ENCODE measurements at regions not wholly inside any gene's neighbourhood (a gene's known extent, or its start where the extent isn't known, plus 50 kb on each side); places are given as distances from the start of the nearest gene placed in this dataset.

- H3K27me3 ChIP-seq (ENCODE audit: control insufficient read depth in 4 of 4, insufficient read depth in 4 of 4, low read length in 3 of 4), result no peaks in the 10 kb centered on the region
- no peaks in the 10 kb centered on the region for H3K36me3 ChIP-seq (ENCODE audit: control insufficient read depth in 4 of 4, insufficient read depth in 3 of 4, low read depth in 1 of 4, low read length in 3 of 4)
- TF ChIP-seq, protein P1, sequence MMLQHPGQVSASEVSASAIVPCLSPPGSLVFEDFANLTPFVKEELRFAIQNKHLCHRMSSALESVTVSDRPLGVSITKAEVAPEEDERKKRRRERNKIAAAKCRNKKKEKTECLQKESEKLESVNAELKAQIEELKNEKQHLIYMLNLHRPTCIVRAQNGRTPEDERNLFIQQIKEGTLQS (IDR thresholded peaks at IDR 0.05), result no peak
- no peak overlapping the region for H3K9ac ChIP-seq (ENCODE audit: low read depth in 1 of 2, low read length in 2 of 2)
- no peaks in the 10 kb centered on the region for H3K4me1 ChIP-seq (ENCODE audit: control insufficient read depth in 4 of 4, insufficient read depth in 4 of 4, low read length in 3 of 4)
- no peak overlapping the region for H3K4me3 ChIP-seq (ENCODE audit: low read depth in 1 of 3, low read length in 3 of 3)
- H3K27ac ChIP-seq (ENCODE audit: low read depth in 1 of 2, low read length in 2 of 2), result no peak overlapping the region
- H3K9me3 ChIP-seq (ENCODE audit: control insufficient read depth in 4 of 4, low read length in 3 of 4), result no peaks in the 10 kb centered on the region
- DNase-seq (ENCODE audit: low spot score), result no peak
These were observed 385.5 kb downstream of the GBE1 start for GRCh38 chr3:81375921-81376320.

GRCh38 chr3:81364411-81364810, 397.0 kb downstream of the GBE1 start:
- DNase-seq (ENCODE audit: low spot score), result no peak
- no peaks in the 10 kb centered on the region for H3K36me3 ChIP-seq (ENCODE audit: control insufficient read depth in 4 of 4, insufficient read depth in 3 of 4, low read depth in 1 of 4, low read length in 3 of 4)
- H3K4me1 ChIP-seq (ENCODE audit: control insufficient read depth in 4 of 4, insufficient read depth in 4 of 4, low read length in 3 of 4), result no peaks in the 10 kb centered on the region
- TF ChIP-seq TAF1 (conservative IDR thresholded peaks at IDR 0.05) (no peak), FOXA1 (IDR thresholded peaks at IDR 0.05) (no peak), YY1 (IDR thresholded peaks at IDR 0.05) (no peak), NR2F2 (IDR thresholded peaks at IDR 0.05) (no peak), GABPA (IDR thresholded peaks at IDR 0.05 in 1 of 2, conservative IDR thresholded peaks at IDR 0.05 in 1 of 2) (no peak), HNF4A (conservative IDR thresholded peaks at IDR 0.05) (no peak), RAD21 (IDR thresholded peaks at IDR 0.05) (no peak), SP1 (IDR thresholded peaks at IDR 0.05) (no peak), FOXA2 (IDR thresholded peaks at IDR 0.05) (no peak), JUND (IDR thresholded peaks at IDR 0.05) (no peak)
- TF ChIP-seq, protein P1 (IDR thresholded peaks at IDR 0.05), result no peak
- TF ChIP-seq, protein P2, sequence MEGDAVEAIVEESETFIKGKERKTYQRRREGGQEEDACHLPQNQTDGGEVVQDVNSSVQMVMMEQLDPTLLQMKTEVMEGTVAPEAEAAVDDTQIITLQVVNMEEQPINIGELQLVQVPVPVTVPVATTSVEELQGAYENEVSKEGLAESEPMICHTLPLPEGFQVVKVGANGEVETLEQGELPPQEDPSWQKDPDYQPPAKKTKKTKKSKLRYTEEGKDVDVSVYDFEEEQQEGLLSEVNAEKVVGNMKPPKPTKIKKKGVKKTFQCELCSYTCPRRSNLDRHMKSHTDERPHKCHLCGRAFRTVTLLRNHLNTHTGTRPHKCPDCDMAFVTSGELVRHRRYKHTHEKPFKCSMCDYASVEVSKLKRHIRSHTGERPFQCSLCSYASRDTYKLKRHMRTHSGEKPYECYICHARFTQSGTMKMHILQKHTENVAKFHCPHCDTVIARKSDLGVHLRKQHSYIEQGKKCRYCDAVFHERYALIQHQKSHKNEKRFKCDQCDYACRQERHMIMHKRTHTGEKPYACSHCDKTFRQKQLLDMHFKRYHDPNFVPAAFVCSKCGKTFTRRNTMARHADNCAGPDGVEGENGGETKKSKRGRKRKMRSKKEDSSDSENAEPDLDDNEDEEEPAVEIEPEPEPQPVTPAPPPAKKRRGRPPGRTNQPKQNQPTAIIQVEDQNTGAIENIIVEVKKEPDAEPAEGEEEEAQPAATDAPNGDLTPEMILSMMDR (IDR thresholded peaks at IDR 0.05; ENCODE audit: low read depth, low read length, missing input control), result no peak
- no peak overlapping the region for H3K27ac ChIP-seq (ENCODE audit: low read depth in 1 of 2, low read length in 2 of 2)
- no peaks in the 10 kb centered on the region for H3K9me3 ChIP-seq (ENCODE audit: control insufficient read depth in 4 of 4, low read length in 3 of 4)
- no peak overlapping the region for H3K4me3 ChIP-seq (ENCODE audit: low read depth in 1 of 3, low read length in 3 of 3)
- no peak overlapping the region for H3K9ac ChIP-seq (ENCODE audit: low read depth in 1 of 2, low read length in 2 of 2)
- no peaks in the 10 kb centered on the region for H3K27me3 ChIP-seq (ENCODE audit: control insufficient read depth in 4 of 4, insufficient read depth in 4 of 4, low read length in 3 of 4)
- WGBS, result 56% methylated on average over 3 of the region's 3 CpGs

DNA sequence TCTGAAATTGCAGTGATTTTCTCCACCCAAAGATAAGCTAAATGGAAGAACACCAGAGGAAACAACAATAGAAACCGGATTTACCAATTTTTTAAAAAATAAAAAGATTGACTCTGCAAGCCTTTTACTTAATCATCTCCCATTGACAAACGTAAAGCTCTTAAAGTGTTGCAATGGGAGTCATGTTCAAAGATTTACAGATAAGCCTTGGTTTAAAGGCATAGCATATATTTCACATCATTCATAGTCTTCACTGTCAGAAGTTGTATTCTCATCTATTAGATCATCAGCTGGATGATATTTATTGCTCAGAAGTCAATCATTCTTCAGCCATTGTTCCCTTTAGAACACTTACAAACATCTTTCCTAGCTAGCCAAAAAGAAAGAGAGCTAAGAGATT, 397.6 kb downstream of the GBE1 start:
- H3K27me3 ChIP-seq (ENCODE audit: control insufficient read depth in 4 of 4, insufficient read depth in 4 of 4, low read length in 3 of 4), result no peaks in the 10 kb centered on the region
- no peak overlapping the region for H3K9ac ChIP-seq (ENCODE audit: low read depth in 1 of 2, low read length in 2 of 2)
- no peaks in the 10 kb centered on the region for H3K9me3 ChIP-seq (ENCODE audit: control insufficient read depth in 4 of 4, low read length in 3 of 4)
- H3K36me3 ChIP-seq (ENCODE audit: control insufficient read depth in 4 of 4, insufficient read depth in 3 of 4, low read depth in 1 of 4, low read length in 3 of 4), result no peaks in the 10 kb centered on the region
- H3K27ac ChIP-seq (ENCODE audit: low read depth in 1 of 2, low read length in 2 of 2), result no peak overlapping the region
- no peaks in the 10 kb centered on the region for H3K4me1 ChIP-seq (ENCODE audit: control insufficient read depth in 4 of 4, insufficient read depth in 4 of 4, low read length in 3 of 4)
- no peak overlapping the region for H3K4me3 ChIP-seq (ENCODE audit: low read depth in 1 of 3, low read length in 3 of 3)
- 46% methylated on average over 2 of the region's 2 CpGs for WGBS
- no peak for DNase-seq (ENCODE audit: low spot score)
- TF ChIP-seq GABPA (IDR thresholded peaks at IDR 0.05 in 1 of 2, conservative IDR thresholded peaks at IDR 0.05 in 1 of 2) (no peak), NR2F2 (IDR thresholded peaks at IDR 0.05) (no peak), YY1 (IDR thresholded peaks at IDR 0.05) (no peak), RAD21 (IDR thresholded peaks at IDR 0.05) (no peak), HNF4G (IDR thresholded peaks at IDR 0.05) (no peak), TAF1 (conservative IDR thresholded peaks at IDR 0.05) (no peak), RXRA (IDR thresholded peaks at IDR 0.05) (no peak), FOXA2 (IDR thresholded peaks at IDR 0.05) (no peak), HNF4A (conservative IDR thresholded peaks at IDR 0.05) (no peak), FOXA1 (IDR thresholded peaks at IDR 0.05) (no peak), EGR1 (IDR thresholded peaks at IDR 0.05; ENCODE audit: low read depth in 2 of 2) (no peak), SP1 (IDR thresholded peaks at IDR 0.05) (no peak)
- TF ChIP-seq, protein P2 (IDR thresholded peaks at IDR 0.05; ENCODE audit: low read depth, low read length, missing input control), result no peak
- TF ChIP-seq, protein P3, sequence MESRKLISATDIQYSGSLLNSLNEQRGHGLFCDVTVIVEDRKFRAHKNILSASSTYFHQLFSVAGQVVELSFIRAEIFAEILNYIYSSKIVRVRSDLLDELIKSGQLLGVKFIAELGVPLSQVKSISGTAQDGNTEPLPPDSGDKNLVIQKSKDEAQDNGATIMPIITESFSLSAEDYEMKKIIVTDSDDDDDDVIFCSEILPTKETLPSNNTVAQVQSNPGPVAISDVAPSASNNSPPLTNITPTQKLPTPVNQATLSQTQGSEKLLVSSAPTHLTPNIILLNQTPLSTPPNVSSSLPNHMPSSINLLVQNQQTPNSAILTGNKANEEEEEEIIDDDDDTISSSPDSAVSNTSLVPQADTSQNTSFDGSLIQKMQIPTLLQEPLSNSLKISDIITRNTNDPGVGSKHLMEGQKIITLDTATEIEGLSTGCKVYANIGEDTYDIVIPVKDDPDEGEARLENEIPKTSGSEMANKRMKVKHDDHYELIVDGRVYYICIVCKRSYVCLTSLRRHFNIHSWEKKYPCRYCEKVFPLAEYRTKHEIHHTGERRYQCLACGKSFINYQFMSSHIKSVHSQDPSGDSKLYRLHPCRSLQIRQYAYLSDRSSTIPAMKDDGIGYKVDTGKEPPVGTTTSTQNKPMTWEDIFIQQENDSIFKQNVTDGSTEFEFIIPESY (IDR thresholded peaks at IDR 0.05), result no peak
- TF ChIP-seq, protein P1 (IDR thresholded peaks at IDR 0.05), result no peak
- TF ChIP-seq, protein P4, sequence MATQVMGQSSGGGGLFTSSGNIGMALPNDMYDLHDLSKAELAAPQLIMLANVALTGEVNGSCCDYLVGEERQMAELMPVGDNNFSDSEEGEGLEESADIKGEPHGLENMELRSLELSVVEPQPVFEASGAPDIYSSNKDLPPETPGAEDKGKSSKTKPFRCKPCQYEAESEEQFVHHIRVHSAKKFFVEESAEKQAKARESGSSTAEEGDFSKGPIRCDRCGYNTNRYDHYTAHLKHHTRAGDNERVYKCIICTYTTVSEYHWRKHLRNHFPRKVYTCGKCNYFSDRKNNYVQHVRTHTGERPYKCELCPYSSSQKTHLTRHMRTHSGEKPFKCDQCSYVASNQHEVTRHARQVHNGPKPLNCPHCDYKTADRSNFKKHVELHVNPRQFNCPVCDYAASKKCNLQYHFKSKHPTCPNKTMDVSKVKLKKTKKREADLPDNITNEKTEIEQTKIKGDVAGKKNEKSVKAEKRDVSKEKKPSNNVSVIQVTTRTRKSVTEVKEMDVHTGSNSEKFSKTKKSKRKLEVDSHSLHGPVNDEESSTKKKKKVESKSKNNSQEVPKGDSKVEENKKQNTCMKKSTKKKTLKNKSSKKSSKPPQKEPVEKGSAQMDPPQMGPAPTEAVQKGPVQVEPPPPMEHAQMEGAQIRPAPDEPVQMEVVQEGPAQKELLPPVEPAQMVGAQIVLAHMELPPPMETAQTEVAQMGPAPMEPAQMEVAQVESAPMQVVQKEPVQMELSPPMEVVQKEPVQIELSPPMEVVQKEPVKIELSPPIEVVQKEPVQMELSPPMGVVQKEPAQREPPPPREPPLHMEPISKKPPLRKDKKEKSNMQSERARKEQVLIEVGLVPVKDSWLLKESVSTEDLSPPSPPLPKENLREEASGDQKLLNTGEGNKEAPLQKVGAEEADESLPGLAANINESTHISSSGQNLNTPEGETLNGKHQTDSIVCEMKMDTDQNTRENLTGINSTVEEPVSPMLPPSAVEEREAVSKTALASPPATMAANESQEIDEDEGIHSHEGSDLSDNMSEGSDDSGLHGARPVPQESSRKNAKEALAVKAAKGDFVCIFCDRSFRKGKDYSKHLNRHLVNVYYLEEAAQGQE (IDR thresholded peaks at IDR 0.05), result no peak
